OCI-LY7 (cell line): ENCODE measurements at regions not wholly inside any gene's neighbourhood (a gene's known extent, or its start where the extent isn't known, plus 50 kb on each side); places are given as distances from the start of the nearest gene placed in this dataset.
"Not testable (repeated sequence)": the region's sequence is repeated elsewhere in the genome, so short reads cannot be mapped to it uniquely, and the experiment has no call there.

ENCODE experiments used
- BruUV-seq: library from RNA; stranded (reverse); fragments of 400-500 nt; replicated peaks from 2 replicates; lab custom pipeline; 2021; lab: Mats Ljungman, UMichigan
- CTCF ChIA-PET: fragments of 300-600 bp; sonication (Branson Sonifier 250); formaldehyde crosslinking; loops from one replicate; lab custom pipeline; 2022; ENCODE audit warnings: antibody characterized with exemption; ENCODE audit not compliant: unreplicated experiment; lab: Charles Lee
- POLR2A ChIA-PET: fragments of 300-600 bp; sonication (Branson Sonifier 250); formaldehyde crosslinking; loops from one replicate; lab custom pipeline; 2022; ENCODE audit warnings: antibody characterized with exemption; lab: Charles Lee
- DNase-seq: peaks from one replicate; pipeline ENCODE4 v3.0.0-alpha.2; 2015; ENCODE audit warnings: low spot score
- H2AFZ ChIP-seq: fragments of 200-600 bp; sonication (generic), shearing (Covaris generic); 2 replicates; pipeline ENCODE4 v1.6.1; 2014; ENCODE audit warnings: mild to moderate bottlenecking, antibody characterized with exemption, low read length, moderate library complexity
- H3K27ac ChIP-seq: fragments of 200-600 bp; sonication (generic); 2 replicates; pipeline ENCODE4 v1.5.1; 2014; ENCODE audit warnings: mixed run types, low read depth, mild to moderate bottlenecking, moderate library complexity, low read length, inconsistent platforms; ENCODE audit not compliant: poor library complexity, severe bottlenecking
- H3K36me3 ChIP-seq: fragments of 200-600 bp; sonication (generic); 2 replicates; pipeline ENCODE4 v1.6.1; 2014; ENCODE audit warnings: mild to moderate bottlenecking, antibody characterized with exemption, low read length, moderate library complexity, mixed read lengths; ENCODE audit not compliant: insufficient read depth
- H3K4me1 ChIP-seq: fragments of 200-600 bp; sonication (generic); 2 replicates; pipeline ENCODE4 v1.5.1; 2014; ENCODE audit warnings: mild to moderate bottlenecking, low read length; ENCODE audit not compliant: insufficient read depth, poor library complexity, severe bottlenecking
- H3K4me2 ChIP-seq: fragments of 200-600 bp; sonication (generic); 2 replicates; pipeline ENCODE4 v1.6.1; 2014; ENCODE audit warnings: mild to moderate bottlenecking, low read length
- H3K4me3 ChIP-seq: fragments of 200-600 bp; sonication (generic); 2 replicates; pipeline ENCODE4 v1.5.1; 2014; ENCODE audit warnings: mild to moderate bottlenecking, low read depth, low read length; ENCODE audit not compliant: poor library complexity, severe bottlenecking
- H3K79me2 ChIP-seq: fragments of 200-600 bp; sonication (generic); 2 replicates; pipeline ENCODE4 v1.6.1; 2016; ENCODE audit warnings: low read depth, mild to moderate bottlenecking, low read length, moderate library complexity, mixed read lengths; ENCODE audit not compliant: insufficient read depth
- H3K9me2 ChIP-seq: fragments of 200-600 bp; sonication (generic); 2 replicates; pipeline ENCODE4 v1.6.1; 2016; ENCODE audit warnings: mild to moderate bottlenecking, low read length, mixed read lengths; ENCODE audit not compliant: insufficient read depth
- H3K9me3 ChIP-seq: fragments of 200-600 bp; sonication (generic); 2 replicates; pipeline ENCODE4 v1.6.1; 2014; ENCODE audit warnings: mild to moderate bottlenecking, mixed run types, low read length, mixed read lengths
- H4K20me1 ChIP-seq: fragments of 200-600 bp; sonication (generic); 2 replicates; pipeline ENCODE4 v1.6.1; 2014; ENCODE audit warnings: mild to moderate bottlenecking, antibody characterized with exemption, low read length, moderate library complexity, mixed read lengths; ENCODE audit not compliant: insufficient read depth
- EZH2phosphoT487 ChIP-seq: fragments of 200-600 bp; sonication (generic); IDR thresholded peaks from 2 replicates; pipeline ENCODE4 v1.6.1; 2018; ENCODE audit warnings: low read depth, borderline replicate concordance, mild to moderate bottlenecking, mixed run types, antibody characterized with exemption, low read length, moderate library complexity, mixed read lengths
- intact Hi-C: fragments of 100-400 bp; cut with micrococcal nuclease; formaldehyde crosslinking; loops from one replicate; pipeline ENCODE4 v1.10.0; 2022; ENCODE audit not compliant: unreplicated experiment
- TF ChIP-seq, protein P1 (sequence below): fragments of 200-600 bp; sonication (generic); conservative IDR thresholded peaks from 2 replicates; pipeline ENCODE4 v1.5.1; 2014; ENCODE audit warnings: mild to moderate bottlenecking, antibody characterized with exemption, low read length, moderate library complexity, mixed read lengths

DNA sequence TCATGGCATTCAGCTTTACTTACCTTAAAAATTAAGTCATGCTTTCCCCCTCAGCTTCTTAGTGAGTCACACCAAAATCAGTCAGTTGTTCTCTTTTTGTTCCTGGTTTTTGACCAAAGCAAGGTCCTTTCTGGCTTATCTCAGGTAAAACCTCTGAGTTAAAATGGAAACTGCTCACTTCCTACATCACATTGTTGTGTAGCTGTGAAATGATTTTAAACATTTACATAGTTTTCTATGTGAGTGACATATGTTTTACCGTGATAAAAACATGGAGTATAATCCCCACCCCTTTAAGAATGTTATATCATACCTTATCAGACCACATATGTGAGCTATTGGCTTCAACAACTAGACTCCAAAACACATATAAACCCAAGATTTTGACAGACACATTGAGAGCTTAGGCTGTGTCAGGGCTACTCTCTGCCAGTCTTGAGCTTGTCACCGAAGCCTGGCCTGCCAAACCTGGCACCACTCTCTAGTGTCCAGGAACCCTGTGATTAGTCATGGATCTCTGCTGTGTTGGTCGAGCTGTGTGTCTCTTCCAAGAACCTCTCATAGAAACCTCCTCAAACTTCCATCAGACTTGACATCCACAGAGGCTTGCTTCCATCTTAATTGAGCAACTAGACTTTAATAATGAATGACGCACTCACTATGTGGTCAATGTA lies 113.7 kb upstream of the FOXN2 start:
- CTCF ChIA-PET: no interaction called here
- no peaks in the 10 kb centered on the region for H3K79me2 ChIP-seq

DNA sequence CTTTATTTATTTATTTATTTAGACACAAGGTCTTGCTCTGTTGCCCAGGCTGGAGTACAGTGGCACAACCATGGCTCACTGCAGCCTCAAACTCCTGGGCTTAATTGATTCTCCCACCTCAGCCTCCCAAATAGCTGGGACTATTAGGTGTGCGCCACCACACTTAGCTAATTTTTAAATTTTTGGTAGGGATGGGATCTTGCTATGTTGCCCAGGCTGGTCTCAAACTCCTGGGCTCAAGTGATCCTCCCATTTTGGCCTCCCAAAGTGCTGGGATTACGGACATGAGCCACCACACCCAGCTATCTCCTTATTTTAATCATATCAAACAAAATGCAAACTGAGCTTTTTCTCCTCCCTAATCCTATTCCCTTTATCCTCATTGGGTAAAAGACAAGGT lies 113.0 kb upstream of the FOXN2 start:
- H2AFZ ChIP-seq, CTCF ChIA-PET, H3K27ac ChIP-seq, DNase-seq, H3K4me3 ChIP-seq, H3K4me1 ChIP-seq, intact Hi-C loops, H3K9me2 ChIP-seq, H3K79me2 ChIP-seq, H3K4me2 ChIP-seq, BruUV-seq, H3K36me3 ChIP-seq, H4K20me1 ChIP-seq, H3K9me3 ChIP-seq: not testable (repeated sequence)
- POLR2A ChIA-PET: interaction anchor here (0.7 to 1.2 kb wide), 2 partner anchors 8 to 58 kb away, joined by 3 to 4 read pairs; no protein-coding TSS in a partner anchor

More for the DNA sequence above, 113.7 kb upstream of the FOXN2 start:
- H2AFZ ChIP-seq: no peak overlapping the region
- POLR2A ChIA-PET: interaction anchor here (0.7 to 1.2 kb wide), 2 partner anchors 9 to 59 kb away, joined by 3 to 4 read pairs; no protein-coding TSS in a partner anchor
- H3K36me3 ChIP-seq: no peaks in the 10 kb centered on the region
- H3K4me3 ChIP-seq: no peak overlapping the region
- no peak for DNase-seq
- TF ChIP-seq, protein P1, sequence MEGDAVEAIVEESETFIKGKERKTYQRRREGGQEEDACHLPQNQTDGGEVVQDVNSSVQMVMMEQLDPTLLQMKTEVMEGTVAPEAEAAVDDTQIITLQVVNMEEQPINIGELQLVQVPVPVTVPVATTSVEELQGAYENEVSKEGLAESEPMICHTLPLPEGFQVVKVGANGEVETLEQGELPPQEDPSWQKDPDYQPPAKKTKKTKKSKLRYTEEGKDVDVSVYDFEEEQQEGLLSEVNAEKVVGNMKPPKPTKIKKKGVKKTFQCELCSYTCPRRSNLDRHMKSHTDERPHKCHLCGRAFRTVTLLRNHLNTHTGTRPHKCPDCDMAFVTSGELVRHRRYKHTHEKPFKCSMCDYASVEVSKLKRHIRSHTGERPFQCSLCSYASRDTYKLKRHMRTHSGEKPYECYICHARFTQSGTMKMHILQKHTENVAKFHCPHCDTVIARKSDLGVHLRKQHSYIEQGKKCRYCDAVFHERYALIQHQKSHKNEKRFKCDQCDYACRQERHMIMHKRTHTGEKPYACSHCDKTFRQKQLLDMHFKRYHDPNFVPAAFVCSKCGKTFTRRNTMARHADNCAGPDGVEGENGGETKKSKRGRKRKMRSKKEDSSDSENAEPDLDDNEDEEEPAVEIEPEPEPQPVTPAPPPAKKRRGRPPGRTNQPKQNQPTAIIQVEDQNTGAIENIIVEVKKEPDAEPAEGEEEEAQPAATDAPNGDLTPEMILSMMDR: no peak
- no peak for TF ChIP-seq EZH2phosphoT487
- intact Hi-C loops: no loop called here
- H3K9me3 ChIP-seq: no peaks in the 10 kb centered on the region
- no peak overlapping the region for H3K4me2 ChIP-seq
- H3K9me2 ChIP-seq: no peaks in the 10 kb centered on the region
- no peak overlapping the region for H3K27ac ChIP-seq
- no peaks in the 10 kb centered on the region for H3K4me1 ChIP-seq
- no TSS peak for BruUV-seq
- H4K20me1 ChIP-seq: no peaks in the 10 kb centered on the region

GRCh38 chr2:48202863-48203642 lies 111.4 kb upstream of the FOXN2 start:
- TF ChIP-seq, protein P1: no peak
- TF ChIP-seq EZH2phosphoT487: no peak
- H3K4me2 ChIP-seq: no peak overlapping the region
- ChIA-PET POLR2A (interaction anchor here (0.6 to 1.2 kb wide), 3 partner anchors 9 to 363 kb away, joined by 3 to 4 read pairs (median 3); no protein-coding TSS in a partner anchor), CTCF (no interaction called here)
- no TSS peak for BruUV-seq
- no peaks in the 10 kb centered on the region for H4K20me1 ChIP-seq
- no peaks in the 10 kb centered on the region for H3K36me3 ChIP-seq
- H3K9me3 ChIP-seq: no peaks in the 10 kb centered on the region
- H3K79me2 ChIP-seq: no peaks in the 10 kb centered on the region
- no peaks in the 10 kb centered on the region for H3K4me1 ChIP-seq
- no peak overlapping the region for H3K4me3 ChIP-seq
- no peak for DNase-seq
- H3K27ac ChIP-seq: no peak overlapping the region
- no peaks in the 10 kb centered on the region for H3K9me2 ChIP-seq
- intact Hi-C loops: no loop called here
- H2AFZ ChIP-seq: no peak overlapping the region
